Body of pancreas (tissue), 4 donors: ENCODE measurements at regions not wholly inside any gene's neighbourhood (a gene's known extent, or its start where the extent isn't known, plus 50 kb on each side); places are given as distances from the start of the nearest gene placed in this dataset.

ENCODE experiments used
- POLR2A ChIP-seq, 3 donors: fragments of 450-650 bp; IDR thresholded peaks; one replicate each; pipeline ENCODE4 v1.6.1; 2016; ENCODE audit warnings: antibody characterized with exemption in 3 of 3, mild to moderate bottlenecking in 2 of 3
- TF ChIP-seq, protein P1 (sequence below), 7 experiments: fragments of 450-650 bp in 4 of 7; fragments of 200-600 bp in 3 of 7; sonication (generic) in 3 of 7; IDR thresholded peaks; one replicate each; pipeline ENCODE4 v1.5.1; 2016 to 2019; ENCODE audit warnings: antibody characterized with exemption in 7 of 7

DNA sequence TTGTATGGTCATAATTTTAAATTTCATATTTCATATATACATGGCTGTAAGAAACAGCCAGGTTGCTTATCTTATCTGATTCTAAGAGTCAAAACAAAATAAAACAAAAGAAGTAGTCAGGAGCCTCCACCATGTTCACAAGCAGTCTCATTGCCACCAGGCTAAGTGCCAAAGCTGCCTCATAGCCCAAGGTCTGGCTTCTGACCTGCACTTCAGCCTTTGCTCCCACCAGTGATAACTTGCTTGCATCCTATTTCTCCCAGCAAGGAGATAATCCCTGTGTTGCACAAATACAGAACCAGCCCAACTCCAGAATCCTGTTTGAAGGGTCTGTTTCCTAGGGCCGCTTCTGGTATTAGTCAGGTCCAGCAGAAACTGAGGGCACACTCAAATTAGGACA is 53.9 kb upstream of the TSKU start:
- TF ChIP-seq, protein P1, sequence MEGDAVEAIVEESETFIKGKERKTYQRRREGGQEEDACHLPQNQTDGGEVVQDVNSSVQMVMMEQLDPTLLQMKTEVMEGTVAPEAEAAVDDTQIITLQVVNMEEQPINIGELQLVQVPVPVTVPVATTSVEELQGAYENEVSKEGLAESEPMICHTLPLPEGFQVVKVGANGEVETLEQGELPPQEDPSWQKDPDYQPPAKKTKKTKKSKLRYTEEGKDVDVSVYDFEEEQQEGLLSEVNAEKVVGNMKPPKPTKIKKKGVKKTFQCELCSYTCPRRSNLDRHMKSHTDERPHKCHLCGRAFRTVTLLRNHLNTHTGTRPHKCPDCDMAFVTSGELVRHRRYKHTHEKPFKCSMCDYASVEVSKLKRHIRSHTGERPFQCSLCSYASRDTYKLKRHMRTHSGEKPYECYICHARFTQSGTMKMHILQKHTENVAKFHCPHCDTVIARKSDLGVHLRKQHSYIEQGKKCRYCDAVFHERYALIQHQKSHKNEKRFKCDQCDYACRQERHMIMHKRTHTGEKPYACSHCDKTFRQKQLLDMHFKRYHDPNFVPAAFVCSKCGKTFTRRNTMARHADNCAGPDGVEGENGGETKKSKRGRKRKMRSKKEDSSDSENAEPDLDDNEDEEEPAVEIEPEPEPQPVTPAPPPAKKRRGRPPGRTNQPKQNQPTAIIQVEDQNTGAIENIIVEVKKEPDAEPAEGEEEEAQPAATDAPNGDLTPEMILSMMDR (IDR thresholded peaks at IDR 0.05) = no peak
- TF ChIP-seq POLR2A (IDR thresholded peaks at IDR 0.05) = no peak
